Suprapubic skin (tissue), 4 donors: ENCODE measurements at regions not wholly inside any gene's neighbourhood (a gene's known extent, or its start where the extent isn't known, plus 50 kb on each side); places are given as distances from the start of the nearest gene placed in this dataset.
"Not testable (repeated sequence)": the region's sequence is repeated elsewhere in the genome, so short reads cannot be mapped to it uniquely, and the experiment has no call there.

Source experiments
- DNase-seq, 2 donors: peaks; one replicate each; pipeline ENCODE4 v3.0.0-alpha.2; 2019; ENCODE audit warnings: low spot score in 2 of 2
- H3K27ac ChIP-seq: fragments of 200-600 bp; sonication (generic); one replicate; pipeline ENCODE4 v1.5.1; 2019
- H3K27me3 ChIP-seq: fragments of 200-600 bp; sonication (generic); one replicate; pipeline ENCODE4 v1.5.1; 2019
- H3K36me3 ChIP-seq: fragments of 200-600 bp; sonication (generic); one replicate; pipeline ENCODE4 v1.5.1; 2019
- H3K4me1 ChIP-seq: fragments of 200-600 bp; sonication (generic); one replicate; pipeline ENCODE4 v1.5.1; 2019
- H3K4me3 ChIP-seq: fragments of 200-600 bp; sonication (generic); one replicate; pipeline ENCODE4 v1.5.1; 2019; ENCODE audit warnings: mild to moderate bottlenecking
- H3K9me3 ChIP-seq: fragments of 200-600 bp; sonication (generic); one replicate; pipeline ENCODE4 v1.5.1; 2019
- EP300 ChIP-seq: sonication (generic); formaldehyde crosslinking; IDR thresholded peaks from one replicate; pipeline ENCODE4 v1.6.1; 2017; ENCODE audit warnings: antibody characterized with exemption
- POLR2A ChIP-seq, 2 donors: fragments of 450-650 bp; IDR thresholded peaks; one replicate each; pipeline ENCODE4 v1.6.1; 2017; ENCODE audit warnings: antibody characterized with exemption in 2 of 2, mild to moderate bottlenecking in 2 of 2, moderate library complexity in 2 of 2
- POLR2AphosphoS5 ChIP-seq, 3 donors: sonication (generic); formaldehyde crosslinking; IDR thresholded peaks; one replicate each; pipeline ENCODE4 v1.6.1; 2017; ENCODE audit warnings: antibody characterized with exemption in 3 of 3
- WGBS: methylation state at CpG from one replicate; pipeline ENCODE4 v1.1.5; 2018; 5-methylcytosine and 5-hydroxymethylcytosine counted together
- TF ChIP-seq, protein P1 (sequence below), 2 donors: fragments of 200-600 bp in 1 of 2; fragments of 450-650 bp in 1 of 2; sonication (generic) in 1 of 2; IDR thresholded peaks; one replicate each; pipeline ENCODE4 v1.5.1; 2016 to 2019; ENCODE audit warnings: antibody characterized with exemption in 2 of 2, mild to moderate bottlenecking in 1 of 2, moderate library complexity in 1 of 2

DNA sequence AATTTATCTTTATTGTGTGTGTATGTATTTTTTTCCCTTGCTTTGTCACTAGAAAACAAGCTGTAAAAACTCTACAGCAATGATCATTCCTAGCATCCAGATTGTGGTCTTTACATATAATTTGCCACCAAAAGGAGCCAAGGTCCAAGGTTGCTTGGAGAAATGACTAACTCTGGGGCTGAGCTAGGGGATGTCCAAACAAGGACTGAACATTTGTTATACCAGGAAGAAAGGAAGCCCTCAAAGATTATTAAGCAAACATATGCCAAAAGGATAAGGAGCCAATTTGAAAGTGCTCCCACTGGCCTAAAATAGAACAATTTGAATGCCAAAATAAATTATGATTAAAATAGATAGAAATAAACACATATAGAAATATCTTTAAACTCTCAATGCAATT is 293.3 kb downstream of the ZIC1 start:
- no peaks in the 10 kb centered on the region for H3K9me3 ChIP-seq
- no peak overlapping the region for H3K27ac ChIP-seq
- DNase-seq: no peak
- H3K27me3 ChIP-seq: no peaks in the 10 kb centered on the region
- H3K4me3 ChIP-seq: no peak overlapping the region
- TF ChIP-seq EP300: no peak
- TF ChIP-seq, protein P1, sequence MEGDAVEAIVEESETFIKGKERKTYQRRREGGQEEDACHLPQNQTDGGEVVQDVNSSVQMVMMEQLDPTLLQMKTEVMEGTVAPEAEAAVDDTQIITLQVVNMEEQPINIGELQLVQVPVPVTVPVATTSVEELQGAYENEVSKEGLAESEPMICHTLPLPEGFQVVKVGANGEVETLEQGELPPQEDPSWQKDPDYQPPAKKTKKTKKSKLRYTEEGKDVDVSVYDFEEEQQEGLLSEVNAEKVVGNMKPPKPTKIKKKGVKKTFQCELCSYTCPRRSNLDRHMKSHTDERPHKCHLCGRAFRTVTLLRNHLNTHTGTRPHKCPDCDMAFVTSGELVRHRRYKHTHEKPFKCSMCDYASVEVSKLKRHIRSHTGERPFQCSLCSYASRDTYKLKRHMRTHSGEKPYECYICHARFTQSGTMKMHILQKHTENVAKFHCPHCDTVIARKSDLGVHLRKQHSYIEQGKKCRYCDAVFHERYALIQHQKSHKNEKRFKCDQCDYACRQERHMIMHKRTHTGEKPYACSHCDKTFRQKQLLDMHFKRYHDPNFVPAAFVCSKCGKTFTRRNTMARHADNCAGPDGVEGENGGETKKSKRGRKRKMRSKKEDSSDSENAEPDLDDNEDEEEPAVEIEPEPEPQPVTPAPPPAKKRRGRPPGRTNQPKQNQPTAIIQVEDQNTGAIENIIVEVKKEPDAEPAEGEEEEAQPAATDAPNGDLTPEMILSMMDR (IDR thresholded peaks at IDR 0.05): no peak
- TF ChIP-seq POLR2A (IDR thresholded peaks at IDR 0.05): no peak
- TF ChIP-seq POLR2AphosphoS5 (IDR thresholded peaks at IDR 0.05): no peak
- H3K4me1 ChIP-seq: no peaks in the 10 kb centered on the region
- no peaks in the 10 kb centered on the region for H3K36me3 ChIP-seq

DNA sequence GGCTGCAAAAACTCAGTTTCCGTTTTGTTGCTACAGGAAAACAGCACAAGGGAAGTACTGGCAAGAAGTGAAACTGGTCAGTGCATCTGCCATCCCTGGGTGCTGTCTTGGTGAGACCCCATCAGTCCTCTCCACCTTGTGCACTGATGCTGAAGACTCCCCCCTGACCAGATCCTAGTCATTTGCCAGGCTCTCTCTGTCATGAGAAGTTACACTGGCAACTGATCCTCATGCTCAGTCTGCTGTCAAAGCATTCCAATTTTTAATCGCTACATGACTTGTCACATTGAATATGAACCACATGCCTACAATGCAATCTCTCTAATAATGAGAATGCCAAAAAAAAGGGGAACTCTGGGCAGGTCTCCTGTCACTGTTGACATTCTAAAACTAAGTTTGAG is 296.5 kb downstream of the ZIC1 start:
- Histone ChIP-seq H3K4me3 (no peak overlapping the region), H3K27me3 (no peaks in the 10 kb centered on the region), H3K27ac (no peak overlapping the region), H3K4me1 (no peaks in the 10 kb centered on the region), H3K36me3 (no peaks in the 10 kb centered on the region), H3K9me3 (no peaks in the 10 kb centered on the region)
- DNase-seq: no peak
- TF ChIP-seq, protein P1 (IDR thresholded peaks at IDR 0.05): no peak
- WGBS: 44% methylated on average over 2 of the region's 2 CpGs

DNA sequence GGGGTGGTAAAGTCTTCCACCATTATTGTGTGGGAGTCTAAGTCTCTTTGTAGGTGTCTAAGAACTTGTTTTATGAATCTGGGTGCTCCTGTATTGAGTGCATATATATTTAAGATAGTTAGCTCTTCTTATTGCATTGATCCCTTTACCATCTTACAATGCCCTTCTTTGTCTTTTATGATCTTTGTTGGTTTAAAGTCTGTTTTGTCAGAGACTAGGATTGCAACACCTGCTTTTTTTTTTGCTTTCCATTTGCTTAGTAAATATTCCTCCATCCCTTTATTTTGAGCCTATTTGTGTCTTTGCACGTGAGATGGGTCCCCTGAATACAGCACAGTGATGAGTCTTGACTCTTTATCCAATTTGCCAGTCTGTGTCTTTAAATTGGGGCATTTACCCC is 301.6 kb downstream of the ZIC1 start:
- H3K9me3 ChIP-seq, H3K4me3 ChIP-seq, H3K4me1 ChIP-seq, H3K27ac ChIP-seq, H3K27me3 ChIP-seq, H3K36me3 ChIP-seq, DNase-seq: not testable (repeated sequence)
- WGBS: 3% methylated on average over 1 of the region's 1 CpG

DNA sequence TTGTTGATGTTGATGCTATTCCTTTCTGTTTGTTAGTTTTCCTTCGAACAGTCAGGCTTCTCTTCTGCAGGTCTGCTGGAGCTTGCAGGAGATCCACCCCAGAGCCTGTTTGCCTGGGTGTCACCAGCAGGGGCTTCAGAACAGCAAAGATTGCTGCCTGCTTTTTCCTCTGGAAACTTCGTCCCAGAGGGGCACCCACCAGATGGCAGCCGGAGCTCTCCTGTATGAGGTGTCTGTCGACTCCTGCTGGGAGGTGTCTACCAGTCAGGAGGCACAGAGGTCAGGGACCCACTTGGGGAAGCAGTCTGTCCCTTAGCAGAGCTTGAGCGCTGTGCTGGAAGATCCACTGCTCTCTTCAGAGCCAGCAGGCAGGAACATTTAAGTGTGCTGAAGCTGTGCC is 303.2 kb downstream of the ZIC1 start:
- WGBS: 86% methylated on average over 5 of the region's 5 CpGs
- no peaks in the 10 kb centered on the region for H3K4me1 ChIP-seq
- DNase-seq: no peak
- H3K27me3 ChIP-seq: no peaks in the 10 kb centered on the region
- H3K36me3 ChIP-seq: no peaks in the 10 kb centered on the region
- no peak overlapping the region for H3K27ac ChIP-seq
- H3K4me3 ChIP-seq: no peak overlapping the region
- no peak for TF ChIP-seq POLR2A (IDR thresholded peaks at IDR 0.05)
- TF ChIP-seq, protein P1 (IDR thresholded peaks at IDR 0.05): no peak
- no peak for TF ChIP-seq EP300
- no peak for TF ChIP-seq POLR2AphosphoS5 (IDR thresholded peaks at IDR 0.05)
- H3K9me3 ChIP-seq: no peaks in the 10 kb centered on the region

DNA sequence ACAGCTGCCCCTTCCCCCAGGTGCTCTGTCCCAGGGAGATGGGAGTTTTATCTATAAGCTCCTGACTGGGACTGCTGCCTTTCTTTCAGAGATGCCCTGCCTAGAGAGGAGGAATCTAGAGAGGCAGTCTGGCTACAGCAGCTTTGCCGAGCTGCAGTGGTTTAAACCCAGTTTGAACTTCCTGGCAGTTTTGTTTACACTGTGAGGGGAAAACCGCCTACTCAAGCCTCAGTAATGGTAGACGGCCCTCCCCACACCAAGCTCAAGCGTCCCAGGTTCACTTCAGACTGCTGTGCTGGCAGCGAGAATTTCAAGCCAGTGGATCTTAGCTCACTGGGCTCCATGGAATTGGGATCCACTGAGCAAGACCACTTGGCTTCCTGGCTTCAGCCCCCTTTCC is 303.6 kb downstream of the ZIC1 start:
- not testable (repeated sequence) for H3K27me3 ChIP-seq, DNase-seq, H3K9me3 ChIP-seq, H3K4me3 ChIP-seq, H3K36me3 ChIP-seq, H3K4me1 ChIP-seq, H3K27ac ChIP-seq
- no CpG with 5 or more reads among the region's 5 CpGs for WGBS

DNA sequence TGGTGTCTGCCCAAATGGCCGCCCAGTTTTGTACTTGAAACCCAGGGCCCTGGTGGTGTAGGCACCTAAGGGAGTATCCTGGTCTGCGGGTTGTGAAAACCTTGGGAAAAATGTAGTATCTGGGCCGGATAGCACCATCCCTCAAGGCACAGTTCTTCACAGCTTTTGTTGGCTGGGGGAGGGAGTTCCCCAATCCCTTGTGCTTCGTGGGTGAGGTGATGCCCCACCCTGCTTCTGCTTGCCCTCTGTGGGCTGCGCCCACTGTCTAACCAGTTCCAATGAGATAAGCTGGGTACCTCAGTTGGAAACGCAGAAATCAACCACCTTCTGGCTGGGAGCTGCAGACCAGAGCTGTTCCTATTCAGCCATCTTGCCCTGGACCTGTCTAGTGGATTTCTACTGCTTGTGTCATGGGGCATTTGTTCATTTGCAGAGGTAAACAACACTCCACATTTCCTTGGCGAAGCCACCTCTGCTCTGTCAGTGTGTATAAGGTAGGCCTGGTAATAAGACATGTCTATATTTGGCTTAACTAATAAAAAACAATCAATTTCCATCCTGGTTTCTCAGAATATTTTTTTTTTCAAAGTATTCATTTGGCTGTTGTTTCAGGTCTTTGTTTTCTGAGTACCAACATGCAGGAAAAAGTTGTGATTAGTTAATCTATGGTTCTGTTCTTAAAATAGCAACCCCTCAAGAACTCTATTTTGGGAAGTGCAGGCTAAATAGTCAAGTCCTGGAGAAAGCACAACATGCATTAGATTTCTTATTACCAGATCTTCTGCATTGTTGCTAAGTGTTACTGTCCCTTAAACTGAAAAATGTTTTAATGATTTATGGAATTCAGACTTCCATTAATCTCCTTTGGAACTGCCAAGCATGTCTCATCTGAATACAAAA is 304.3 kb downstream of the ZIC1 start:
- 83% methylated on average over 6 of the region's 7 CpGs for WGBS
- H3K36me3 ChIP-seq: no peaks in the 10 kb centered on the region

More for the DNA sequence above, 304.3 kb downstream of the ZIC1 start:
- H3K9me3 ChIP-seq: no peaks in the 10 kb centered on the region
- no peaks in the 10 kb centered on the region for H3K4me1 ChIP-seq
- H3K27me3 ChIP-seq: no peaks in the 10 kb centered on the region
- no peak overlapping the region for H3K27ac ChIP-seq
- no peak for TF ChIP-seq EP300
- TF ChIP-seq POLR2AphosphoS5 (IDR thresholded peaks at IDR 0.05): no peak
- TF ChIP-seq, protein P1 (IDR thresholded peaks at IDR 0.05): no peak
- TF ChIP-seq POLR2A (IDR thresholded peaks at IDR 0.05): no peak
- DNase-seq: no peak
- H3K4me3 ChIP-seq: no peak overlapping the region
